Epithelial cell of prostate (primary cell): ENCODE measurements at regions not wholly inside any gene's neighbourhood (a gene's known extent, or its start where the extent isn't known, plus 50 kb on each side); places are given as distances from the start of the nearest gene placed in this dataset.
"Not testable (repeated sequence)": the region's sequence is repeated elsewhere in the genome, so short reads cannot be mapped to it uniquely, and the experiment has no call there.

ENCODE experiments used
- DNase-seq: peaks from one replicate; pipeline ENCODE4 v3.0.0-alpha.2; 2011; ENCODE audit warnings: low read depth, low spot score
- H3K27ac ChIP-seq: fragments of 450-650 bp; 2 replicates; pipeline ENCODE4 v1.5.1; 2017; ENCODE audit warnings: mild to moderate bottlenecking

- DNase-seq = no peak
Measured at GRCh38 chr22:22169923-22170322, 74.7 kb upstream of the VPREB1 start.

DNA sequence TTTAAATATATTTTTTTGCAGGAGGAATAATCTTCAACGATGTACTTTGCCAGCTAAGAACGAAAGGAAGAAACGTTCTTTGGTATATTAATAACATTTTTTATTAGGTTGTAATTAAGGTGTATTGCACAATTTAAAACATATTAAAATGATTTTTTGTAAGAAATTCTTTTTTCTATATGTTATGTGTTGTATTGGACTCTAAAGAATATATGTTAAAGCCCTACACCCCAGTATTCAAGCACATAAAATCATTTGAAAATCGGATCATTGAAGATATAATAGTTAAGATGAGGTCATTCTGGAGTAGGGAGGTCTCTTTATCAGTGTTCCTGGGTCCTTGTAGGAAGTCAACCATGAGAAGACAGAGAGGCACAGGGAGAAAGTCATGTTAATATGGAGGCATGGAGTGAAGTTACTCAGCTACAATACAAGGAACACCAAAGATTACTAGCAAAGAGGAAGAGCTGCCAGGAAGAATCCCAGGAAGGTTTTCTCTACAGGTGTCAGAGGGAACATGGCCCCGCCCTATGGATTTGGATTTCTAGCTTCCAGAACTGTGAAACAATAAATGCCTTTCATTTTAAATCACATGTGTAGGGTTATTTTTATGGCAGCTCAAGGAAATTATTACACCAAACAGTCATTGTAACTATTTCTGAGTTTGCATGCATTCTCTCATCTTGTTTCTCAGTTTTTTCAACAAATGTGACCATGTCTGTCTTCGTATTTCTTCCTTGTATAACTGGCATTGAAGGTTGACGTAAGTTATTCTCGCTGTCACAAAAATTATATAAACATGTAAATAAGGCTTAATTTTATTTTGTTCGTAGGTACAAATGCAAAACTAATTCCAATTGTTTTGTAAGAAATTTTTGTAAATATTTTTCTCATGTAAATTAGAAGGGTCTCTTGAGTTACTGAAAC, 75.4 kb upstream of the VPREB1 start:
- H3K27ac ChIP-seq = no peak overlapping the region
- no peak for DNase-seq

More at GRCh38 chr22:22169923-22170322, 74.7 kb upstream of the VPREB1 start:
- no peak overlapping the region for H3K27ac ChIP-seq

DNA sequence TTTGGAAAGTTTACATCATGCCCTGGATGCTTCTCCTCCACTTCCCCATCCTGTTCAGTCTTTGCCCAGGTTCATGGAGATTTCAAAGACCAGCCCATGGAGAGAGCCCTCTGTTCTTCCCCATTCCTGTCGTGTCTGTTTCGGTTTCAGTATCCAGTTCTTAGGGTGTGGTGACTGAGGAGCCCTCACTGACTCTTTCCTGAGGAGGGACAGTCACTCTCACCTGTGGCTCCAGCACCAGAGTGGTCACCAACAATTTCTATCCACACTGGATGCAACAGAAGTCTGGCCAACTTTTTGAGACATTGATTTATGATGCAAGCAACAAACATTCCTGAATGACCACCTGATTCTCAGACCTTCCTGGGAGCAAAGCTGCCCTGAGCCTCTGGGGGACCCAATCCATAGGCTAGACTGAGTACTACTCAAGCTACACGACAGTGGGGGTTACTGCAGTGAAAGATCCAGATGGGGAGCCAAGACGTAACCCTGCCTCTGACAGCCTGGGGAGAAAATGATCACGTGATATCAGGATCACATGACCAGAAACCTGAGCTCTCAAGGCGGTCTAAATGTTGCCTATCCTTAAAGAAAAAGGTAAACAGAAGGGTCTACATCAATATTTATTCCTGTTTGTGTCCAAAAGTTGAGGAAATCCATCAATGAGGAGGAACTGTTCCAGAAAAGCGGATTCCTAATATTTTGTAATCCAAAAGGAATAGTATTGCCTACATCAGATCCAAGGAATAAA, 76.2 kb upstream of the VPREB1 start:
- no peak for DNase-seq
- no peak overlapping the region for H3K27ac ChIP-seq

- no peak overlapping the region for H3K27ac ChIP-seq
Measured at GRCh38 chr22:22167791-22168189, 76.8 kb upstream of the VPREB1 start.

DNA sequence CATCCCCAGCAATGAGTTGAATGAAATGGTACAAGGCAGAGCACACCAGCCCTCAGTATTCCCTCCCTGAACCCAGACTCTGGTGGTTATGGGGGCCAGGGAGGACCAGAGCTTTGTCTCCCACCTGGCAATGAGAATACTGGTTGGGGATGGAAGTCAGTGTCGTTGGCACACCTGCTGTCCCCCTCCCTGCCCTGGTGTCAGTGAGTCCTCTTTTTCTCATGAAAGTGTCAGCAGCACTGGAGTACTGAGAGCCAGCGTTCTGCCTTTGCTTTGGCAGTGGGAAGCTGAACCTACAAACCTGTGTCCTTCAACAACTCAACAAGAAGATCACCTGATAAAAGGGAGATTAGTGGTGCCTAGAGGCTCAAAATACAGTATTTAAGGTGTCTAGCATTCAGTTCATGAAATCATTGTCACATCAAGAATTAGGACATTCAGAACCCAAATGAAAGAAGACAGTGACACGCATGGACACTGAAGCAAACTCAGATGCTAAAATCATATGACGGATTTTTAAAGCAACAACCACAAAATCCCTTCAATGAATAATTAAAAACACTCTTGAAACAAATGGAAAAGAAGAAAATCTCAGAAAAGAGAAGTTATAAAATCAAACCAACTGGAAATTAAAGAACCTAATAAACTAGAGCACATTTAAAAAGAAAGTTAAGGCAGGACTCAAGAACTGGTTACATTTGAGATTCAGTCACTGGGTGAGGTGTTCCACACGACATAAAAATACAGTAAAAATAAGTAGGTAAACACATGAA, 77.5 kb upstream of the VPREB1 start:
- H3K27ac ChIP-seq = no peak overlapping the region
- no peak for DNase-seq

More at GRCh38 chr22:22167791-22168189, 76.8 kb upstream of the VPREB1 start:
- DNase-seq = no peak

- no peak overlapping the region for H3K27ac ChIP-seq
- DNase-seq = no peak
Measured at GRCh38 chr22:22165936-22166710, 78.5 kb upstream of the VPREB1 start.

DNA sequence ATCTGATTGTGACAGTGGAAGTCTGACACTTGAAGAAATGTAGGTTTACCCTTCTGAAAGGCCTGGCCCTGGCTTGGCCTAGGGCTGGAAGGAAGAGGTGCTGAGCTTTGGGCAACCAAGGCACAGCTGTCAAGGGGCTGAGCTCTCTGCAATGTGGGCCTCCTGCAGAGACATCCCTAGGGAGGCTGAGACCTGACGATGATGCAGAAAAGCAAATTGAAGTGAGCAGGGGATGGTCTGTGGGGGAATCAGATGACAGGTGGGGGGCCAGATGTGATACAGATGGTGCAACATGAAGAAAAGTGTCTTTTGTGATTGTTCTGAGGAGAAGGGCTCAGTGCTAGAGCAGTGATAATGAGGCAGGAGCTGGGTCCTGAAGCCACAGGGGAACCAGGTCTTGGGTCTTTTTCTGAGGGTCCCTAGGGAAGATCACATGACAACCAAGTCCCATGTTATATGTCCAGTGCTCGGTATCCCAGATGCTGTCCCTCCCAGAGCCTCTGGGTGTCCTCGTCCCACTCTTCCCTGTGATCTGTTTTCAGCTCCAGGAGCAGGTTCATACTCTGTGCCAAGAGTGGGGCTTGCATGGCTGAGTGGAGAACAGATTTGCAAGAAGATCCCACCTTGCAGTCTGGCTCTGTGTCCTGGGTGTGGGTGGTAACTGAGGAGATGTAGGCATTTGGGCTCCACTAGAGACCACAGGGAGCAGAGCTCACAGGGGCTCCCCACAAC, 79.9 kb upstream of the VPREB1 start:
- DNase-seq = no peak
- no peak overlapping the region for H3K27ac ChIP-seq

GRCh38 chr22:22161924-22162851, 82.4 kb upstream of the VPREB1 start:
- DNase-seq = no peak
- no peak overlapping the region for H3K27ac ChIP-seq

DNA sequence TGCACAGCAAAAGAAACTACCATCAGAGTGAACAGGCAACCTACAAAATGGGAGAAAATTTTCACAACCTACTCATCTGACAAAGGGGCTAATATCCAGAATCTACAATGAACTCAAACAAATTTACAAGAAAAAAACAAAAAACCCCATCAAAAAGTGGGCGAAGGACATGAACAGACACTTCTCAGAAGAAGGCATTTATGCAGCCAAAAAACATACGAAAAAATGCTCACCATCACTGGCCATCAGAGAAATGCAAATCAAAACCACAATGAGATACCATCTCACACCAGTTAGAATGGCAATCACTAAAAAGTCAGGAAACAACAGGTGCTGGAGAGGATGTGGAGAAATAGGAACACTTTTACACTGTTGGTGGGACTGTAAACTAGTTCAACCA, 83.8 kb upstream of the VPREB1 start:
- not testable (repeated sequence) for H3K27ac ChIP-seq, DNase-seq

DNA sequence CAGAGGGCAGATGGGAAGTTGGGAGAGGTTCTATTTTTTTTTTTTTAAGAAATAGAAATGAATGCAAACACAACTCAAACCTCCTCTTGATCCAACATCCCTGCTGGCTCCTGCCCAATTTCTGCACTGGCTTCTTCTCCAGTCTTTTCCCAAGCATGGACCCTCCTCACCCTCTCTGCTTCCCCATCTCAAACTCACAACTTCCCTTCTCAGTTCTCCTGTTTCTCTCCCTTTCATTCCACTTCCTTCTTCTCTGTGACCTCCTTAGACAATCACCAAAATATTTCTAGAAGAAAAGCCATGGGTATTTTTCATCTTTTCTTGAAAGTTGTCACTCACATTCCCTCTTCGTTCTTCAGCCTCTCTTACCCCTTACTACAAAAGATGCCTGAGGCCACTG, 85.2 kb upstream of the VPREB1 start:
- no peak for DNase-seq
- no peak overlapping the region for H3K27ac ChIP-seq

GRCh38 chr22:22158965-22159364, 85.6 kb upstream of the VPREB1 start:
- H3K27ac ChIP-seq = no peak overlapping the region
- no peak for DNase-seq

- no peak for DNase-seq
- H3K27ac ChIP-seq = no peak overlapping the region
Measured at GRCh38 chr22:22158207-22158816, 86.3 kb upstream of the VPREB1 start.

DNA sequence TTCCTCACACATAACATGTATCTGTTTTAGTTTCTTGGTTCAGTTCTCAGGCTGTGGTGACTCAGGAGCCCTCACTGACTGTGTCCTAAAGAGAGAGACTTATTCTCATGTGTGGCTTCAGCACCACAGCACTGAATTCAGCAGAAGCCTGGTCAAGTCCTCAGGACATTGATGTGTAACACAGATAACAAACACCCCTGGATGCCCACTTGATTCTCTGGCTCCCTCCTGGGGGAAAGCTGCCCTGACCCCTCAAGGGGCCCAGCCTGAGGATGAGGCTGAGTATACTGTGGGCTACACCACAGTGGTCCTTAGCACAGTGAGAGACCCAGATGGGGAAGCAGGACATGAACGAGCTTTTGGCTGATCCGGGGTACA, 87.2 kb upstream of the VPREB1 start:
- DNase-seq = no peak
- H3K27ac ChIP-seq = no peak overlapping the region

GRCh38 chr22:22156716-22157347, 87.8 kb upstream of the VPREB1 start:
- no peak overlapping the region for H3K27ac ChIP-seq
- no peak for DNase-seq

DNA sequence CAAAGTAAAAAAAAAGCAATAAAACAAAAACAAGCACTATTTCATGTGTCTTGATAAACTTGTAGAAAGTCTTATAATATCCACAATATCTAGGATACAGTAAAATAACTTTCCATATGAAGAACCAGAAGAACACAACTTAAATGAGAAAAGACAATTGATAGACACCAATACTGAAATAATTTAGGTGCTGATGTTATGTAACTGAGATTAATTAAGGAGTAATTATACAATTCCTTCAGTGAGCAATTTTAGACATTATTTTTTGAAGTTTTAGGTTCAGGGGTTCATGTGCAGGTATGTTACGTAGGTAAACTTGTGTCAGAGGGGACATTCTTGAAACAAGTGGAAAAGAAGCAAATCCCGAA, 88.3 kb upstream of the VPREB1 start:
- DNase-seq = no peak
- no peak overlapping the region for H3K27ac ChIP-seq

DNA sequence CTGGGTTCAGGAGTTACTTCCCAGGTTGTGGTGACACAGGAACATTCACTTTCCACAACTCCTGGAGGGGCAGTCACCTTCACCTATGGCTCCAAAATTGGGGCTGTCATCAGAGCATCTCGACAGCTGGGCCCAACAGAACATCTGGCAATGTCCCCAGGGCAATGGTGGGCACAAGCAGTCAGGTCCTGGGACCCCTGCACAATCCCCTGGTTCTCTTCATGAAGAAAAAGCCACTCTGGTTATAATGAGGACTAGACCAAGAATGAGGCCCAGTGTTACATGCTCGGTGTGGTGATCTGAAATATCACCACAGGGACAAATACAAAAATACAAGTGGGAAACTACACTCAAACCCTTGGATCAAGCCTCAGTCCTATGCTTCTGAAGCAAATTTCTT, 89.0 kb upstream of the VPREB1 start:
- no peak overlapping the region for H3K27ac ChIP-seq
- no peak for DNase-seq

GRCh38 chr22:22155146-22155545, 89.4 kb upstream of the VPREB1 start:
- no peak for DNase-seq
- no peak overlapping the region for H3K27ac ChIP-seq
